ENCODE measurements at regions not wholly inside any gene's neighbourhood (a gene's known extent, or its start where the extent isn't known, plus 50 kb on each side); places are given as distances from the start of the nearest gene placed in this dataset.

GRCh38 chr13:34411894-34412293 is 530.2 kb upstream of the NBEA start:
- no peak for TF ChIP-seq POLR2A (IDR thresholded peaks at IDR 0.05)
- no peak for TF ChIP-seq POLR2AphosphoS5 (IDR thresholded peaks at IDR 0.05; ENCODE audit: insufficient read depth in 1 of 2, low read depth in 1 of 2)
- no peak for TF ChIP-seq CTCF (IDR thresholded peaks at IDR 0.05)
- intact Hi-C loops (cut with DNase I) = no loop called here

GRCh38 chr13:34412295-34412694 is 529.8 kb upstream of the NBEA start:
- no peak for DNase-seq (ENCODE audit: extremely low spot score in 2 of 2)
- Histone ChIP-seq H3K4me1 (no peaks in the 10 kb centered on the region), H3K4me3 (no peak overlapping the region), H3K27ac (no peak overlapping the region), H3K36me3 (no peaks in the 10 kb centered on the region), H3K9me3 (no peaks in the 10 kb centered on the region), H3K27me3 (no peaks in the 10 kb centered on the region)
- intact Hi-C loops (cut with DNase I) = no loop called here
- TF ChIP-seq POLR2A (IDR thresholded peaks at IDR 0.05) = no peak
- TF ChIP-seq CTCF (IDR thresholded peaks at IDR 0.05) = no peak

More at GRCh38 chr13:34411894-34412293, 530.2 kb upstream of the NBEA start:
- Histone ChIP-seq H3K27ac (no peak overlapping the region), H3K36me3 (no peaks in the 10 kb centered on the region), H3K4me3 (no peak overlapping the region), H3K9me3 (no peaks in the 10 kb centered on the region), H3K27me3 (no peaks in the 10 kb centered on the region), H3K4me1 (no peaks in the 10 kb centered on the region)
- no peak for DNase-seq (ENCODE audit: extremely low spot score in 2 of 2)

- no peak for TF ChIP-seq POLR2AphosphoS5 (IDR thresholded peaks at IDR 0.05; ENCODE audit: insufficient read depth in 1 of 2, low read depth in 1 of 2)
- TF ChIP-seq CTCF (IDR thresholded peaks at IDR 0.05) = no peak
- TF ChIP-seq POLR2A (IDR thresholded peaks at IDR 0.05) = no peak
- H3K27me3 ChIP-seq = no peaks in the 10 kb centered on the region
- no peaks in the 10 kb centered on the region for H3K9me3 ChIP-seq
- no peaks in the 10 kb centered on the region for H3K4me1 ChIP-seq
- H3K4me3 ChIP-seq = no peak overlapping the region
- H3K27ac ChIP-seq = no peak overlapping the region
- no peak for DNase-seq (ENCODE audit: extremely low spot score in 2 of 2)
- intact Hi-C loops (cut with DNase I) = no loop called here
- H3K36me3 ChIP-seq = no peaks in the 10 kb centered on the region
Observed at GRCh38 chr13:34412817-34413375, 529.2 kb upstream of the NBEA start.

- H3K27ac ChIP-seq = no peak overlapping the region
- H3K4me3 ChIP-seq = no peak overlapping the region
- H3K27me3 ChIP-seq = no peaks in the 10 kb centered on the region
- no peak for DNase-seq (ENCODE audit: extremely low spot score in 2 of 2)
- no peaks in the 10 kb centered on the region for H3K36me3 ChIP-seq
- no peak for TF ChIP-seq POLR2AphosphoS5 (IDR thresholded peaks at IDR 0.05; ENCODE audit: insufficient read depth in 1 of 2, low read depth in 1 of 2)
- no peak for TF ChIP-seq CTCF (IDR thresholded peaks at IDR 0.05)
- TF ChIP-seq POLR2A (IDR thresholded peaks at IDR 0.05) = no peak
- intact Hi-C loops (cut with DNase I) = no loop called here
- H3K4me1 ChIP-seq = no peaks in the 10 kb centered on the region
- no peaks in the 10 kb centered on the region for H3K9me3 ChIP-seq
Observed at GRCh38 chr13:34413538-34414210, 528.4 kb upstream of the NBEA start.

GRCh38 chr13:34414616-34415015 is 527.5 kb upstream of the NBEA start:
- no peaks in the 10 kb centered on the region for H3K4me1 ChIP-seq
- no peaks in the 10 kb centered on the region for H3K36me3 ChIP-seq
- DNase-seq (ENCODE audit: extremely low spot score in 2 of 2) = no peak
- intact Hi-C loops (cut with DNase I) = no loop called here
- no peaks in the 10 kb centered on the region for H3K27me3 ChIP-seq
- H3K27ac ChIP-seq = no peak overlapping the region
- no peaks in the 10 kb centered on the region for H3K9me3 ChIP-seq
- TF ChIP-seq POLR2A (IDR thresholded peaks at IDR 0.05) (no peak), CTCF (IDR thresholded peaks at IDR 0.05) (no peak), POLR2AphosphoS5 (IDR thresholded peaks at IDR 0.05; ENCODE audit: insufficient read depth in 1 of 2, low read depth in 1 of 2) (no peak)
- H3K4me3 ChIP-seq = no peak overlapping the region

Data from vagina (tissue), 2 donors.